Astrocyte of the spinal cord (primary cell): ENCODE measurements at regions not wholly inside any gene's neighbourhood (a gene's known extent, or its start where the extent isn't known, plus 50 kb on each side); places are given as distances from the start of the nearest gene placed in this dataset.

ENCODE experiments used
- DNase-seq: peaks from one replicate; pipeline ENCODE4 v3.0.0; 2011; ENCODE audit warnings: low read depth, low spot score
- H3K4me3 ChIP-seq: 2 replicates; pipeline ENCODE4 v1.5.1; 2011; ENCODE audit warnings: low read depth, mild to moderate bottlenecking, low read length, moderate library complexity
- in situ Hi-C: cut with HindIII; loops from 2 replicates; pipeline ENCODE4 v1.10.0; 2017; ENCODE audit warnings: low sequenced_read_pairs
- TF ChIP-seq, protein P1 (sequence below): IDR thresholded peaks from 2 replicates; pipeline ENCODE4 v1.5.1; 2012; ENCODE audit warnings: low read depth, mild to moderate bottlenecking, low read length, inconsistent platforms

DNA sequence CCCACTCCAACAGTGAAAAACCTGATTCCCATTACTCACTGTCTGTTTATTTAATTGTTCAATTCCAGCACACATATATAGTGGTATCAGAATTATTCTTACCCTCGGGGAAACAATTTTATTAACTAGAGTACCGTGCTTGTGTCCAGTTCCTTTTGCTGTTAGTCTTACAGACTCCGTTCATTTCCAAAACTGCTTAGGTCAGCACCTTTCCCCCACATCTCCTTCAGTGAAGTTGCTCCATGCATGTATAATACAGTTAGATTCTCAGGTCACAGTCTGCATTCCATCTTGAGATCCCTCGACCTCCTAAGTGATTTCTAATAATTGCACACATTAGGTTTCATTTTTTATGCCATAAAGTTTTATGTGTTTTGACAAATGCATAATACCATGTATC, 56.3 kb upstream of the ZNF521 start:
- no peak for DNase-seq
- no peak overlapping the region for H3K4me3 ChIP-seq
- in situ Hi-C loops = no loop called here
- TF ChIP-seq, protein P1, sequence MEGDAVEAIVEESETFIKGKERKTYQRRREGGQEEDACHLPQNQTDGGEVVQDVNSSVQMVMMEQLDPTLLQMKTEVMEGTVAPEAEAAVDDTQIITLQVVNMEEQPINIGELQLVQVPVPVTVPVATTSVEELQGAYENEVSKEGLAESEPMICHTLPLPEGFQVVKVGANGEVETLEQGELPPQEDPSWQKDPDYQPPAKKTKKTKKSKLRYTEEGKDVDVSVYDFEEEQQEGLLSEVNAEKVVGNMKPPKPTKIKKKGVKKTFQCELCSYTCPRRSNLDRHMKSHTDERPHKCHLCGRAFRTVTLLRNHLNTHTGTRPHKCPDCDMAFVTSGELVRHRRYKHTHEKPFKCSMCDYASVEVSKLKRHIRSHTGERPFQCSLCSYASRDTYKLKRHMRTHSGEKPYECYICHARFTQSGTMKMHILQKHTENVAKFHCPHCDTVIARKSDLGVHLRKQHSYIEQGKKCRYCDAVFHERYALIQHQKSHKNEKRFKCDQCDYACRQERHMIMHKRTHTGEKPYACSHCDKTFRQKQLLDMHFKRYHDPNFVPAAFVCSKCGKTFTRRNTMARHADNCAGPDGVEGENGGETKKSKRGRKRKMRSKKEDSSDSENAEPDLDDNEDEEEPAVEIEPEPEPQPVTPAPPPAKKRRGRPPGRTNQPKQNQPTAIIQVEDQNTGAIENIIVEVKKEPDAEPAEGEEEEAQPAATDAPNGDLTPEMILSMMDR = no peak
